WTC11 (cell line): ENCODE measurements at regions not wholly inside any gene's neighbourhood (a gene's known extent, or its start where the extent isn't known, plus 50 kb on each side); places are given as distances from the start of the nearest gene placed in this dataset.

ENCODE experiments used
- ATAC-seq: fragments of 200-7000 bp; cut with Tn5 transposase; 2 replicates; pipeline ENCODE4 v1.10.0; 2021; ENCODE audit warnings: mild to moderate bottlenecking, moderate library complexity
- CTCF ChIA-PET: fragments of 300-600 bp; sonication (Branson Sonifier 250); formaldehyde crosslinking; loops from one replicate; lab custom pipeline; 2021; ENCODE audit warnings: antibody characterized with exemption; lab: Charles Lee
- POLR2A ChIA-PET: fragments of 350-600 bp; sonication (Branson Sonifier 250); formaldehyde crosslinking; loops from one replicate; lab custom pipeline; 2021; ENCODE audit warnings: antibody characterized with exemption; lab: Charles Lee
- DNase-seq: peaks from one replicate; pipeline ENCODE4 v3.0.0; 2021; ENCODE audit warnings: low spot score
- H3K27ac Mint-ChIP-seq: 2 replicates; pipeline ENCODE4 v1.8.0; 2021; ENCODE audit warnings: mixed read lengths
- H3K27me3 Mint-ChIP-seq: 2 replicates; pipeline ENCODE4 v1.8.0; 2021; ENCODE audit warnings: low read depth, mild to moderate bottlenecking, moderate library complexity, mixed read lengths
- H3K36me3 Mint-ChIP-seq: 2 replicates; pipeline ENCODE4 v1.8.0; 2021; ENCODE audit warnings: mixed read lengths
- H3K4me1 Mint-ChIP-seq: 2 replicates; pipeline ENCODE4 v1.8.0; 2022; ENCODE audit warnings: mixed read lengths
- H3K4me3 Mint-ChIP-seq: 2 replicates; pipeline ENCODE4 v1.8.0; 2021; ENCODE audit warnings: mild to moderate bottlenecking, moderate library complexity, mixed read lengths
- H3K9me3 Mint-ChIP-seq: 2 replicates; pipeline ENCODE4 v1.8.0; 2021; ENCODE audit warnings: mixed read lengths
- ARID4B ChIP-seq: sonication (generic); formaldehyde crosslinking; IDR thresholded peaks from 2 replicates; pipeline ENCODE4 v1.8.0; 2023; ENCODE audit warnings: missing genetic modification reagents, mild to moderate bottlenecking, borderline replicate concordance
- ESRRA ChIP-seq: sonication (generic); formaldehyde crosslinking; IDR thresholded peaks from 2 replicates; pipeline ENCODE4 v1.8.1; 2022; ENCODE audit warnings: mild to moderate bottlenecking, missing genetic modification reagents, borderline replicate concordance
- FOXP4 ChIP-seq: sonication (generic); formaldehyde crosslinking; IDR thresholded peaks from 2 replicates; pipeline ENCODE4 v1.8.0; 2022; ENCODE audit warnings: mild to moderate bottlenecking, missing genetic modification reagents
- GRHL2 ChIP-seq: fragments of 250-450 bp; sonication (Bioruptor Pico); IDR thresholded peaks from 2 replicates; pipeline ENCODE4 v1.8.0; 2022; ENCODE audit warnings: mild to moderate bottlenecking, moderate library complexity; ENCODE audit not compliant: insufficient replicate concordance, severe bottlenecking
- HMGA2 ChIP-seq: fragments of 250-450 bp; sonication (Bioruptor Pico); IDR thresholded peaks from 2 replicates; pipeline ENCODE4 v1.4.0; 2021; ENCODE audit warnings: mild to moderate bottlenecking, moderate library complexity
- IRF2 ChIP-seq: sonication (generic); formaldehyde crosslinking; IDR thresholded peaks from 2 replicates; pipeline ENCODE4 v1.8.0; 2022; ENCODE audit warnings: low read depth, missing genetic modification reagents, borderline replicate concordance
- ZBTB43 ChIP-seq: sonication (generic); formaldehyde crosslinking; IDR thresholded peaks from 2 replicates; pipeline ENCODE4 v1.8.1; 2023; ENCODE audit warnings: mild to moderate bottlenecking, missing genetic modification reagents
- ZNF138 ChIP-seq: sonication (generic); formaldehyde crosslinking; conservative IDR thresholded peaks from 2 replicates; pipeline ENCODE4 v1.8.1; 2022; ENCODE audit warnings: mild to moderate bottlenecking, moderate library complexity, missing genetic modification reagents
- ZNF219 ChIP-seq: sonication (generic); formaldehyde crosslinking; IDR thresholded peaks from 2 replicates; pipeline ENCODE4 v1.8.0; 2023; ENCODE audit warnings: missing genetic modification reagents, mild to moderate bottlenecking, borderline replicate concordance
- ZNF232 ChIP-seq: sonication (generic); formaldehyde crosslinking; IDR thresholded peaks from 2 replicates; pipeline ENCODE4 v1.8.0; 2022; ENCODE audit warnings: mild to moderate bottlenecking, missing genetic modification reagents
- ZNF263 ChIP-seq: sonication (generic); formaldehyde crosslinking; IDR thresholded peaks from 2 replicates; pipeline ENCODE4 v1.8.1; 2022; ENCODE audit warnings: low read depth, mild to moderate bottlenecking, moderate library complexity, missing genetic modification reagents
- TF ChIP-seq, protein P1 (sequence below): sonication (generic); formaldehyde crosslinking; IDR thresholded peaks from 2 replicates; pipeline ENCODE4 v1.8.1; 2023; ENCODE audit warnings: mild to moderate bottlenecking, missing genetic modification reagents, borderline replicate concordance
- TF ChIP-seq, protein P2 (sequence below): sonication (generic); formaldehyde crosslinking; IDR thresholded peaks from 2 replicates; pipeline ENCODE4 v1.8.1; 2022; ENCODE audit warnings: low read depth, mild to moderate bottlenecking, moderate library complexity, missing genetic modification reagents, borderline replicate concordance

- TF ChIP-seq ARID4B (CRISPR knock-in tag) (no peak), FOXP4 (CRISPR knock-in tag) (no peak), GRHL2 (CRISPR knock-in tag) (no peak)
Observed at GRCh38 chr2:3948191-3948590, 244.8 kb downstream of the DCDC2C start (continued).

GRCh38 chr2:3951131-3951954 is 248.0 kb downstream of the DCDC2C start:
- Mint-ChIP-seq H3K27me3 (peaks cover 9% of the 10 kb centered on the region), H3K4me3 (no peak overlapping the region), H3K27ac (no peak overlapping the region), H3K9me3 (peaks cover 66% of the 10 kb centered on the region), H3K4me1 (no peaks in the 10 kb centered on the region), H3K36me3 (peaks cover 65% of the 10 kb centered on the region)
- ChIA-PET POLR2A (no interaction called here), CTCF (no interaction called here)
- no peak for ATAC-seq
- no peak for DNase-seq
- TF ChIP-seq, protein P1, sequence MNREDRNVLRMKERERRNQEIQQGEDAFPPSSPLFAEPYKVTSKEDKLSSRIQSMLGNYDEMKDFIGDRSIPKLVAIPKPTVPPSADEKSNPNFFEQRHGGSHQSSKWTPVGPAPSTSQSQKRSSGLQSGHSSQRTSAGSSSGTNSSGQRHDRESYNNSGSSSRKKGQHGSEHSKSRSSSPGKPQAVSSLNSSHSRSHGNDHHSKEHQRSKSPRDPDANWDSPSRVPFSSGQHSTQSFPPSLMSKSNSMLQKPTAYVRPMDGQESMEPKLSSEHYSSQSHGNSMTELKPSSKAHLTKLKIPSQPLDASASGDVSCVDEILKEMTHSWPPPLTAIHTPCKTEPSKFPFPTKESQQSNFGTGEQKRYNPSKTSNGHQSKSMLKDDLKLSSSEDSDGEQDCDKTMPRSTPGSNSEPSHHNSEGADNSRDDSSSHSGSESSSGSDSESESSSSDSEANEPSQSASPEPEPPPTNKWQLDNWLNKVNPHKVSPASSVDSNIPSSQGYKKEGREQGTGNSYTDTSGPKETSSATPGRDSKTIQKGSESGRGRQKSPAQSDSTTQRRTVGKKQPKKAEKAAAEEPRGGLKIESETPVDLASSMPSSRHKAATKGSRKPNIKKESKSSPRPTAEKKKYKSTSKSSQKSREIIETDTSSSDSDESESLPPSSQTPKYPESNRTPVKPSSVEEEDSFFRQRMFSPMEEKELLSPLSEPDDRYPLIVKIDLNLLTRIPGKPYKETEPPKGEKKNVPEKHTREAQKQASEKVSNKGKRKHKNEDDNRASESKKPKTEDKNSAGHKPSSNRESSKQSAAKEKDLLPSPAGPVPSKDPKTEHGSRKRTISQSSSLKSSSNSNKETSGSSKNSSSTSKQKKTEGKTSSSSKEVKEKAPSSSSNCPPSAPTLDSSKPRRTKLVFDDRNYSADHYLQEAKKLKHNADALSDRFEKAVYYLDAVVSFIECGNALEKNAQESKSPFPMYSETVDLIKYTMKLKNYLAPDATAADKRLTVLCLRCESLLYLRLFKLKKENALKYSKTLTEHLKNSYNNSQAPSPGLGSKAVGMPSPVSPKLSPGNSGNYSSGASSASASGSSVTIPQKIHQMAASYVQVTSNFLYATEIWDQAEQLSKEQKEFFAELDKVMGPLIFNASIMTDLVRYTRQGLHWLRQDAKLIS (CRISPR knock-in tag), result no peak
- no peak for TF ChIP-seq HMGA2 (CRISPR knock-in tag)
- TF ChIP-seq ZBTB43, result no peak
- TF ChIP-seq ARID4B (CRISPR knock-in tag), result no peak
- no peak for TF ChIP-seq ZNF138 (CRISPR knock-in tag)
- no peak for TF ChIP-seq IRF2 (CRISPR knock-in tag)
- TF ChIP-seq, protein P2, sequence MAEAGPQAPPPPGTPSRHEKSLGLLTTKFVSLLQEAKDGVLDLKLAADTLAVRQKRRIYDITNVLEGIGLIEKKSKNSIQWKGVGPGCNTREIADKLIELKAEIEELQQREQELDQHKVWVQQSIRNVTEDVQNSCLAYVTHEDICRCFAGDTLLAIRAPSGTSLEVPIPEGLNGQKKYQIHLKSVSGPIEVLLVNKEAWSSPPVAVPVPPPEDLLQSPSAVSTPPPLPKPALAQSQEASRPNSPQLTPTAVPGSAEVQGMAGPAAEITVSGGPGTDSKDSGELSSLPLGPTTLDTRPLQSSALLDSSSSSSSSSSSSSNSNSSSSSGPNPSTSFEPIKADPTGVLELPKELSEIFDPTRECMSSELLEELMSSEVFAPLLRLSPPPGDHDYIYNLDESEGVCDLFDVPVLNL (CRISPR knock-in tag), result no peak
- TF ChIP-seq ZNF232 (CRISPR knock-in tag), result no peak
- TF ChIP-seq ESRRA, result no peak
- no peak for TF ChIP-seq FOXP4 (CRISPR knock-in tag)
- no peak for TF ChIP-seq ZNF263 (CRISPR knock-in tag)
- TF ChIP-seq ZNF219, result no peak
